AG09319 (cell line): ENCODE measurements at regions not wholly inside any gene's neighbourhood (a gene's known extent, or its start where the extent isn't known, plus 50 kb on each side); places are given as distances from the start of the nearest gene placed in this dataset.
"Not testable (repeated sequence)": the region's sequence is repeated elsewhere in the genome, so short reads cannot be mapped to it uniquely, and the experiment has no call there.

Experiments
- DNase-seq: peaks from one replicate; pipeline ENCODE4 v3.0.0-alpha.2; 2010; ENCODE audit warnings: low read depth; ENCODE audit errors: extremely low read depth
- TF ChIP-seq, protein P1 (sequence below): IDR thresholded peaks from 2 replicates; pipeline ENCODE4 v1.5.1; 2011; ENCODE audit warnings: low read depth, mild to moderate bottlenecking, inconsistent platforms, low read length, moderate library complexity

DNA sequence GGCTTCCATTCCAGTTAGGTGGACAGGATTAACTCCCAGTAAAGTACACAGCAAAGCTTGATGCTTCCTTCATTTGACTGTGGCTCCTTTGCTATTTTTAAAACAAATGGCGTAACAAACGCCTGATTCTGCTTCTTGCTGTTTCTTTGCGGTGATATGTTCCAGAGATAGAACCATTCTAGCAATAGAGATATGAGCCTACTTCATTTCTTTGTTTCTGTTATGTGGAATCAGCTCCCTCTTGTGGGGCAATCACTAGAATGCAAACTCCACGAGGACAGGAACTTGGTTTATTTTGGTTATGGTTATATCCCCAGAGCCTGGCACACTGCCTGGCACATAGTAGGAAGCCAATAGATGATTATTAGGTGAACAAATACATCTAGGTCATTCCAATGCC, 122.6 kb upstream of the SLC6A11 start:
- DNase-seq: no peak
- TF ChIP-seq, protein P1, sequence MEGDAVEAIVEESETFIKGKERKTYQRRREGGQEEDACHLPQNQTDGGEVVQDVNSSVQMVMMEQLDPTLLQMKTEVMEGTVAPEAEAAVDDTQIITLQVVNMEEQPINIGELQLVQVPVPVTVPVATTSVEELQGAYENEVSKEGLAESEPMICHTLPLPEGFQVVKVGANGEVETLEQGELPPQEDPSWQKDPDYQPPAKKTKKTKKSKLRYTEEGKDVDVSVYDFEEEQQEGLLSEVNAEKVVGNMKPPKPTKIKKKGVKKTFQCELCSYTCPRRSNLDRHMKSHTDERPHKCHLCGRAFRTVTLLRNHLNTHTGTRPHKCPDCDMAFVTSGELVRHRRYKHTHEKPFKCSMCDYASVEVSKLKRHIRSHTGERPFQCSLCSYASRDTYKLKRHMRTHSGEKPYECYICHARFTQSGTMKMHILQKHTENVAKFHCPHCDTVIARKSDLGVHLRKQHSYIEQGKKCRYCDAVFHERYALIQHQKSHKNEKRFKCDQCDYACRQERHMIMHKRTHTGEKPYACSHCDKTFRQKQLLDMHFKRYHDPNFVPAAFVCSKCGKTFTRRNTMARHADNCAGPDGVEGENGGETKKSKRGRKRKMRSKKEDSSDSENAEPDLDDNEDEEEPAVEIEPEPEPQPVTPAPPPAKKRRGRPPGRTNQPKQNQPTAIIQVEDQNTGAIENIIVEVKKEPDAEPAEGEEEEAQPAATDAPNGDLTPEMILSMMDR: no peak

DNA sequence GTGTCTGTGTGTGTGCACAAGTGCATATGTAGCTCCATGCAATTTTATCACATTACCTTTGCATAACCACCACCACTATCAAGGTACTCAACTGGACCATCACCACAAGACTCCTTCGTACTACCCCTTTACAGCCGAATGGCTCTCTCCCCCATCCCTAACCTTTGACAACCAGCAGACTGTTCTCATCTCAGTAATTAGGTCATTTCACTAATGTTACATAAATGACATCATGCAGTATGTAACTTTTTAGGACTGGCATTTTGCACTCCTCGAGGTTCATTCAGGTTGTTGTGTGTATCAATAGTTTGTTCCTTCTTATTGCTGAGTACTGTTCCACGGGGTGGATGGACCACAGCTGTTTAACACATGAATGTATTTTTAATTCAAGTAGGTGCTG, 121.8 kb upstream of the SLC6A11 start:
- no peak for DNase-seq
- TF ChIP-seq, protein P1: no peak

DNA sequence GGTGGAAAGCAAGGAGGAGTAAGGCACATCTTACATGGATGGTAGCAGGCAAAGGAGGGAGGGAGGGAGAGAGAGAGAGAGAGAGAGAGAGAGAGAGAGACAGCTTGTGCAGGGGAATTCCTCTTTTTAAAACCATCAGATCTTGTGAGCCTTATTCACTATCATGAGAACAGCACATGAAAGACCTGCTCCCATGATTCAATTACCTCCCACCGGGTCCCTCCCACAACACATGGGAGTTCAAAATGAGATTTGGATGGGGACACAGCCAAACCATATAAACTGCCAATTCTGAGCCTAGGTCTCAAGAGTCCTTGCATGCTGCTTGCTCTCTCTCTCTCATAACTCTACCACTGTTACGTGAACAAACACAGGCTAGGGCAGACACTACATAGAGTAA, 120.8 kb upstream of the SLC6A11 start:
- not testable (repeated sequence) for DNase-seq

DNA sequence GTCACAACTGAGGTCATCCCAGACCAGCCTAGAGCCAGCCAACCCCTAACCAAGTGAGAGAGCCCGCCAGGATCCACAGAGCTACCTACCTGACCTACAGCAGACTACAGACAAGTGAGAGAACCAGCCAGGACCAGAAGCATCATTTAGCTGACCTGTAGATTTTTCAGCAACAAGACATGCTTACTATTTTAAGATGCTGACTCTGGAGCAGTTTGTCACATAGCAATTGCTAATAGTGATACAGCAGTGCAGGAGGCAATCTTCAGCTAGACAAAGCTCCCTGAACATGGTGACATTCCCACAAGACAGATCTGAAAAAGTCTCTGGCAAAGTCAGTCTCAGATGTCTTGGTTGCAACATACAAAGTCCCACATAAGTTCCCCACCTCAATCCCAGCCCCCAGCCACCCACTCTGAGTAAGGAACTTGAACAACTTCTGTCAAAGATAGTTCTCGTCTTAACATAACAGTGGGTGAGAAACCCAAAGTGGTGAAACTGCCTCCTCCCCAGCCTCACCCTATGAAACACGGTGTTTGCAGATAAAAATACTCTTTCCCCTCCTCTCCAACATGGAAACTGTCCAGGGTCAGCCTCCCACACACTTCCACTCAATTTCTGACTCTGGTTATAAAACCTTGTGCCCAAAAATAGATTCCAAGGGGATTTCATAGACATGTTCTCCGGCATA, 120.3 kb upstream of the SLC6A11 start:
- DNase-seq: no peak
- TF ChIP-seq, protein P1: no peak

DNA sequence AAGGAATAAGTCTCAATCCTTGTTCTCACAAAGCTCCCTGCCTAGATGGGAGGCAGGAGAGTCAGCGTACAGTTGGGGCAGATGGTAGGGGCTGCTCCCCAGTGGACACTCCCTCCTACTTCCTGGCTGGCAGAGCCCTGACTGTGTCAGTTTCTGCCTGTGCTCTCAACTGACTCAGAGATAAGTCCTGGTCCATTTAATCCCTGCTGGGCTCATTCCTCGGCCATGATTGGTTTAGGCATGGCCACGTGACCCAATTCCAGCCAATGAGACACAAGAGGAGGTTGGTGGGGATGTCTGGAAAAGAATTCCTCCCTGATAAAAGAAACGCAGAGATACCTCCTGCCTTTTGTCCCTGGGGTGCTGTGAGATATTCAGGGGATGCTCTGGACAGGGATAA, 118.1 kb upstream of the SLC6A11 start:
- TF ChIP-seq, protein P1: no peak
- no peak for DNase-seq

DNA sequence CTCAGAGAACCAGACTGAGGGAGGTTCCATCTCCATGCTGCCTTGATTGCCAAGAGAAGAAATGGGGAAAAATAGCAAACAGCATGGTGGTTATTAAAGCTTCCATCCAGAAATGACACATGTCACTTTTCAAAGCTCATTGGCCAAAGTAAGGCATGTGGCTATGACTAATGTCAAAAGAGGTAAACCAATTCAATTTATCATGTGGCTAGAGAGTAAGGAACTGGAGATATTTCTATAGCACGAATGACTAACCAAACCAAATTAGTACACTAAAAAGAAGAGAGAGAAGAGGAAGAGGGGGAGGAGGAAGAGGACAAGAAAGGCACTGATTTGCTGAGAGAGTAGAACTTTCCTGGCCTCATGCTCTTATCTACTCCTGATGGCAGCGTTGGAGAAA, 115.2 kb upstream of the SLC6A11 start:
- DNase-seq: no peak
- TF ChIP-seq, protein P1: no peak

DNA sequence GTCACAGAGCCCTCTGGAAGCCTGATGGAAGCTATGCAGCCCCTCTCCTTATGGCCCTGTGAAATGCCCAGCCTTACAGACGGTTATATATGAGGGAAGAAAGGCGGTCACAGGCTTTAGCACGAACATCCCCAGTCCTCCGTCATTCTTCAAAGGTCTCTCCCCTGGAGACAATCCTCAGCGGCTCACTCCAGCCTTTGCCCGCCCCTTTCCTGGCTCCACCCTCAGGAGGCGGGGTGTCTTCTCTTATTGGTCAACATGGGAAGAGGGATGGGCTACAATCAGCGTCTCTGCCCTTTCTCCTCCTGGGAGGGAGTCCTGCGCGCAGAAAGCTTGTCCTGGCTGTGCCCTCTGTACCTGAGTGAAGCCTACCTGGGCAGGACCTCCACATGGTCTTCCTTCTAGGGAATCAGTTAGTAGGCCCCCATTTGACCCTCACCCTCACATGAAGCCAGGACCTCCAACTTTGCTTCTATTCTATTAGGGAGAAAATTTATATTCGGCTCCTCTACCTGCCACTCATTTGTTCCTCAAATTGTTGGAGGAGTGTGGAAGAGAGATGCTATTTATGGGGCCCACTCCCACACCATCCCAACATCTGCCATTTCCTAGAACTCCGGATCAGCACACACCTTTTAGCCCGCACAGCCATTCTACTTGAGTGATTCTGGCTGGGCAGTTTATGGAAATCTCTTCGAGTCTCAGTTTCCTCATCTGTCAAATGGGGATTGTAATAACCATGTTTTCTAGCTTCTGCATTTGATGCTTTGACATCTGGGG, 112.9 kb upstream of the SLC6A11 start:
- no peak for DNase-seq
- TF ChIP-seq, protein P1: no peak
